ENCODE measurements at regions not wholly inside any gene's neighbourhood (a gene's known extent, or its start where the extent isn't known, plus 50 kb on each side); places are given as distances from the start of the nearest gene placed in this dataset.

- TF ChIP-seq CTCF (IDR thresholded peaks at IDR 0.05), result no peak
- no peak for TF ChIP-seq POLR2A (IDR thresholded peaks at IDR 0.05)
Measured at GRCh38 chr2:71812736-71813135, 334.9 kb downstream of the CYP26B1 start.

Data from Peyer's patch (tissue), 4 donors.